GM12892 (cell line): ENCODE measurements at regions not wholly inside any gene's neighbourhood (a gene's known extent, or its start where the extent isn't known, plus 50 kb on each side); places are given as distances from the start of the nearest gene placed in this dataset.

Experiments
- POLR2A ChIP-seq: IDR thresholded peaks from 2 replicates; pipeline ENCODE4 v1.6.1; 2011; ENCODE audit warnings: low read depth, low read length, control low read depth
- POLR2AphosphoS5 ChIP-seq: IDR thresholded peaks from 2 replicates; pipeline ENCODE4 v1.6.1; 2011; ENCODE audit warnings: low read depth, low read length, control low read depth

DNA sequence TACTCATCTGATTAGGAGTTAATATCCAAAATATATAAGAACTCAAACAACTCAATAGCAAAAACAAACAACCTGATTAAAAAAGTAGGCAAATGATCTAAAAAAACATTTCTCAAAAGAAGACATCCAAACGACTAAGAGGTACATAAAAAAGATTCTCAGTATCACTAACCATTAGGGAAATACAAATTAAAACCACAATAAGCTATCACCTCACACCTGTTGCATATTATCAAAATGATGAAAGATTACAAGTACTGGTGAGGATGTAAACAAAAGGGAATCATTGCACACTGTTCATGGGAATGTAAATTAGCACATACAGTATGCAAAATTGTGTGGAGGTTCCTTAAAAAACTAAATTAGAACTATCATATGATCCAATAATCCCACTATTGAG, 865.5 kb downstream of the TMEM182 start:
- TF ChIP-seq POLR2AphosphoS5 = no peak
- no peak for TF ChIP-seq POLR2A
